ENCODE measurements at regions not wholly inside any gene's neighbourhood (a gene's known extent, or its start where the extent isn't known, plus 50 kb on each side); places are given as distances from the start of the nearest gene placed in this dataset.
"Not testable (repeated sequence)": the region's sequence is repeated elsewhere in the genome, so short reads cannot be mapped to it uniquely, and the experiment has no call there.

- no peak for DNase-seq (ENCODE audit: low read depth in 1 of 2, low spot score in 1 of 2)
These were observed 98.2 kb upstream of the PMAIP1 start for GRCh38 chr18:59801576-59801975.

- no peak for DNase-seq (ENCODE audit: low read depth in 1 of 2, low spot score in 1 of 2)
These were observed 98.9 kb upstream of the PMAIP1 start for GRCh38 chr18:59800897-59801296.

GRCh38 chr18:59799383-59800015, 100.3 kb upstream of the PMAIP1 start:
- no peak for DNase-seq (ENCODE audit: low read depth in 1 of 2, low spot score in 1 of 2)

GRCh38 chr18:59795882-59796281, 98.7 kb upstream of the CCBE1 start:
- no peak for DNase-seq (ENCODE audit: low read depth in 1 of 2, low spot score in 1 of 2)

- no peak for DNase-seq (ENCODE audit: low read depth in 1 of 2, low spot score in 1 of 2)
These were observed 95.1 kb upstream of the CCBE1 start for GRCh38 chr18:59792353-59792752.

- DNase-seq (ENCODE audit: low read depth in 1 of 2, low spot score in 1 of 2): not testable (repeated sequence)
These were observed 93.2 kb upstream of the CCBE1 start for GRCh38 chr18:59790346-59790936.

GRCh38 chr18:59788791-59789106, 91.5 kb upstream of the CCBE1 start:
- DNase-seq (ENCODE audit: low read depth in 1 of 2, low spot score in 1 of 2): no peak

GRCh38 chr18:59787998-59788790, 91.0 kb upstream of the CCBE1 start:
- DNase-seq (ENCODE audit: low read depth in 1 of 2, low spot score in 1 of 2): no peak

GRCh38 chr18:59784694-59785093, 87.5 kb upstream of the CCBE1 start:
- no peak for DNase-seq (ENCODE audit: low read depth in 1 of 2, low spot score in 1 of 2)

GRCh38 chr18:59783138-59783537, 85.9 kb upstream of the CCBE1 start:
- no peak for DNase-seq (ENCODE audit: low read depth in 1 of 2, low spot score in 1 of 2)

- DNase-seq (ENCODE audit: low read depth in 1 of 2, low spot score in 1 of 2): no peak
These were observed 82.8 kb upstream of the CCBE1 start for GRCh38 chr18:59779979-59780378.

- no peak for DNase-seq (ENCODE audit: low read depth in 1 of 2, low spot score in 1 of 2)
These were observed 81.2 kb upstream of the CCBE1 start for GRCh38 chr18:59778434-59778833.

GRCh38 chr18:59777636-59778035, 80.4 kb upstream of the CCBE1 start:
- DNase-seq (ENCODE audit: low read depth in 1 of 2, low spot score in 1 of 2): no peak

GRCh38 chr18:59769129-59769865, 72.1 kb upstream of the CCBE1 start:
- DNase-seq (ENCODE audit: low read depth in 1 of 2, low spot score in 1 of 2): no peak

- DNase-seq (ENCODE audit: low read depth in 1 of 2, low spot score in 1 of 2): no peak
These were observed 71.2 kb upstream of the CCBE1 start for GRCh38 chr18:59768409-59768808.

- no peak for DNase-seq (ENCODE audit: low read depth in 1 of 2, low spot score in 1 of 2)
These were observed 70.5 kb upstream of the CCBE1 start for GRCh38 chr18:59767732-59768131.

- no peak for DNase-seq (ENCODE audit: low read depth in 1 of 2, low spot score in 1 of 2)
These were observed 68.1 kb upstream of the CCBE1 start for GRCh38 chr18:59765343-59765742.

GRCh38 chr18:59764281-59764680, 67.1 kb upstream of the CCBE1 start:
- no peak for DNase-seq (ENCODE audit: low read depth in 1 of 2, low spot score in 1 of 2)

- no peak for DNase-seq (ENCODE audit: low read depth in 1 of 2, low spot score in 1 of 2)
These were observed 66.4 kb upstream of the CCBE1 start for GRCh38 chr18:59763541-59764136.

GRCh38 chr18:59760619-59761600, 63.7 kb upstream of the CCBE1 start:
- no peak for DNase-seq (ENCODE audit: low read depth in 1 of 2, low spot score in 1 of 2)

All from stimulated activated CD4-positive, alpha-beta T cell treated with anti-CD3 and anti-CD28 coated beads, Interleukin-15, amount 100 ng/mL, for 1 hour (primary cell).